NCI-H345 (cell line): ENCODE measurements at regions not wholly inside any gene's neighbourhood (a gene's known extent, or its start where the extent isn't known, plus 50 kb on each side); places are given as distances from the start of the nearest gene placed in this dataset.

Experiments used
- DNase-seq: peaks from one replicate; lab custom pipeline; 2025; lab: John Stamatoyannopoulos, UW

GRCh38 chr6:165753506-165753905, 90.5 kb upstream of the PDE10A start:
- no peak for DNase-seq

- no peak for DNase-seq
Measured at GRCh38 chr6:165752451-165752850, 89.4 kb upstream of the PDE10A start.

GRCh38 chr6:165751486-165751885, 88.4 kb upstream of the PDE10A start:
- no peak for DNase-seq

GRCh38 chr6:165749163-165749562, 86.1 kb upstream of the PDE10A start:
- DNase-seq, result no peak

GRCh38 chr6:165748390-165748789, 85.3 kb upstream of the PDE10A start:
- DNase-seq, result no peak

GRCh38 chr6:165747963-165748362, 84.9 kb upstream of the PDE10A start:
- DNase-seq, result no peak

- DNase-seq, result no peak
Measured at GRCh38 chr6:165746331-165746730, 83.3 kb upstream of the PDE10A start.

GRCh38 chr6:165745492-165745891, 82.5 kb upstream of the PDE10A start:
- DNase-seq, result no peak

- DNase-seq, result no peak
Measured at GRCh38 chr6:165744555-165745228, 81.7 kb upstream of the PDE10A start.

GRCh38 chr6:165743366-165743898, 80.4 kb upstream of the PDE10A start:
- no peak for DNase-seq

- no peak for DNase-seq
Measured at GRCh38 chr6:165742047-165742446, 79.0 kb upstream of the PDE10A start.

GRCh38 chr6:165737396-165737795, 74.4 kb upstream of the PDE10A start:
- DNase-seq, result no peak

GRCh38 chr6:165735065-165735464, 72.0 kb upstream of the PDE10A start:
- DNase-seq, result no peak

- DNase-seq, result no peak
Measured at GRCh38 chr6:165733489-165733791, 70.4 kb upstream of the PDE10A start.

- DNase-seq, result no peak
Measured at GRCh38 chr6:165732696-165733488, 69.9 kb upstream of the PDE10A start.

GRCh38 chr6:165729307-165729936, 66.4 kb upstream of the PDE10A start:
- DNase-seq, result no peak

- DNase-seq, result no peak
Measured at GRCh38 chr6:165728216-165728615, 65.2 kb upstream of the PDE10A start.

- no peak for DNase-seq
Measured at GRCh38 chr6:165726965-165727381, 63.9 kb upstream of the PDE10A start.

- no peak for DNase-seq
Measured at GRCh38 chr6:165726290-165726875, 63.3 kb upstream of the PDE10A start.

- no peak for DNase-seq
Measured at GRCh38 chr6:165725201-165725600, 62.2 kb upstream of the PDE10A start.

GRCh38 chr6:165723326-165723725, 60.3 kb upstream of the PDE10A start:
- DNase-seq, result no peak

GRCh38 chr6:165722022-165722421, 59.0 kb upstream of the PDE10A start:
- no peak for DNase-seq

GRCh38 chr6:165721356-165721755, 58.3 kb upstream of the PDE10A start:
- DNase-seq, result no peak
